Activated CD4-positive, CD25-positive, alpha-beta regulatory T cell treated with anti-CD3 and anti-CD28 coated beads, Interleukin-2, amount 50 U/mL, for 72 hours (primary cell): ENCODE measurements at regions not wholly inside any gene's neighbourhood (a gene's known extent, or its start where the extent isn't known, plus 50 kb on each side); places are given as distances from the start of the nearest gene placed in this dataset.

Experiments used
- DNase-seq: peaks from one replicate; pipeline ENCODE4 v3.0.0; 2021

DNA sequence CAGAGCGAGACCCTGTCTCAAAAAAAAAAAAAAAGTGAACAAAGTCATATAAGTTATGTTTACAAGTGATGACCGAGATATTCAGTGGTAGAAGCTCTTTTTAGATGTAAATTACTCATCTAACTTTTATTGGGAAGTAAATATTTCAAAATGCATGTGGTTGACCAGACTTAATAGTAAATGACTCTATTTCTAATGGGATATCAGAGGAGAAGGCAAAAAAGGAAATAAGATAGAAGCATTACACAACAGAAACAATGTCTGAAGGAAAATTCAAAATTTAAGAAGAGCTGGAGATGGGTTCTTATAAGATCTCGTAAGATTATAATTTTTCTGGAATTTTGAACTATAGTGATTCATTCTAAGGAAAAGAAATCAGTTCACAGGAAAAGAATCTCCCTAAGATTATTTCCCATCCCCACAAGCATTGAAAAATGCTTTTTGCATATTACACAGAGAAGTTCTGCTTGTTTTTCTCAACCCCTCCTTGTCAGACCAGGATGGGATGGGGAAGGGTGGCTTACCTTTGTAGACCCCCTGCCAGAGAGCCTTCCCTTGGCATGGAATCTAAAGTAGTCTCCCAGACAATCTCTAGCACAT, 63.1 kb upstream of the STK38L start:
- DNase-seq: no peak

DNA sequence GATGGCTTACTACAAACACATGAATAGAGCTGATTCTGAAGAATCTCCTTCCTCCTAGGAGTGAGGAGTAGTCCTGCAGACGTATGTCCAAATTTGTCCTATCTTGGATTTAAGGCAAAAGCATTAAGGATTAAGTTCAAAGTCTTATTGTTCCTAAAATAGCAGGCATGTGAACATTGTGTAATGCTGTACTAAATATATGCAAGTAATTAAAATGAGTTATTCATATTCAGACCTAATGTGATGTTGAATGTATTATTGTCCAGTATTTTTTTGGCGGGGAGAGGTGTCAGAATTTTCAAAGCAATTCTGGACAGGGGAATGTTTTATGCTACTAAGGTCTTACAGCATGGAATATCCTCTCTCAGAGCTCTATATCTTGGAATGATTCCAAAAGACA, 60.7 kb upstream of the STK38L start:
- no peak for DNase-seq

DNA sequence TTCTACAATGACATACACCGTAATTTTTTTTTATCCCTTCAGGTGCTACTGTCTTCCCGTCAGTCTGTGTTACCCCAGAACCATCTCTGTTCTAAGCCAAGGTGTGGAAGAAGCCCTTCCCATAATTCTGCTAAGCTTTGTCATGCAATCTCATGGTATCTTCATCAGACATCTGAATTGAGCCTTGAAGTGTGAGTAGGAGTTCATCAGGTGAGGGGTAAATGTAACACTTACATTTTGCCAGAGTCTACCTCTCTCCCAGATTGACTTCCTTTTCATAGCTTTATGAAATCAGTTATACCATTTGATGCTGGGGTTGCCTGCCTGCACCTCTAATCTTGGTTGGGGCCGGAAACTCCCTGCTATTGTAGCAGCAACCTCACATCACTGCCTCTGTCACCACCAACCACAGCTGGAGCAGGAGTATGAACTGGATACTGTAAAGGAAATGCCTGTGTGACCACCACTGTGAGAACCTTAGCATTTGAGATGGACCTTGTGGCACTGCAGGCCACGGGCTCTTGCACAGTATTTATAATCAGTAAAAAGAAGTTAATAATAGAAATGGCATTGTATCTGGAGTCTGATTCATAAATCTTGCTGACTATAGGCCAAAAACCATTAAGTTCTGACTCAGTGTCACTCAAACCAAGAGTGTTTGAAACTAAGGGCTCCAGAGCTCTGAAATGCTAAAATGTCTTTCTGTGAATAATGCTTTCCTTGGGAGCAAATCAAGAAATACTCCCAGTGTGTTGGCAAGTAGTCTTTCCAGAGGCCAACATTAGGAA, 58.7 kb upstream of the STK38L start:
- DNase-seq: no peak

DNA sequence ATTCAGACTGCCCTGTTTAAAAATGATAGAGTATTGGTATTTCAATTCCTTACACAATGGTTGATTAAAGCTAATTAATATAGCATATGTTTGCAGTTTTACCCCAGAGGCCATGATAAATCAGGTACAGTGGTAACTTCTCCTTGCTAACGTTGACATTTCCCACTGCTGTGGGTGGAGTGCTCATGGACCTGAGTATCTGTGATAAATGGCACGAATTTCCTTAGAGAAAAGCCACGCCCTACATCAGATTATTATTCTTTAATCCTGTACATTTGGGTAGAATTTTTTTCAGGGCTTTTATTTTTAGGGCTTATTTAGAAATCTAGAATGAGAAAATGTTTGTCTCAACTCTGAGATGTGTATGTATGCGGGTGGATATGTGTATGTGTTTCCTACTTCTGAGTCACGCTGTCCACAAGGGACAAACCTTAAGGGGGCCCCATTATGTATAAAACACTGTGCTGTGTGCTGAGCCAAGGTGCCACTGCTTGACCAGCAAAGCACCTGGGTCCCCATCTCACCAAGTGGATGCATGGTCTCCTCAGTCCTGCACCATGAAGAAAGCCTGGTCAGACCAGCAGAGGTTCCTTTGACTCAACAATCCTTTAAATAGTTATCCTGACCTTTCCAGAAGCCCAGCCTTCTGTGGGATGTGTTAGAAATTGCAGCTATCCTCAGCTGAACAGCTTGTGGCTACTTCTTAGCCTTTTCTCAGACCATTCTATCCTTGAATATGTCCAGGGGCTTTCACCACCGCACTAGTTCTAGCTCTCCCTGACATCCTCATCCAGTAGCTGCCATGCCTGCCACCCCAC, 57.9 kb upstream of the STK38L start:
- no peak for DNase-seq

DNA sequence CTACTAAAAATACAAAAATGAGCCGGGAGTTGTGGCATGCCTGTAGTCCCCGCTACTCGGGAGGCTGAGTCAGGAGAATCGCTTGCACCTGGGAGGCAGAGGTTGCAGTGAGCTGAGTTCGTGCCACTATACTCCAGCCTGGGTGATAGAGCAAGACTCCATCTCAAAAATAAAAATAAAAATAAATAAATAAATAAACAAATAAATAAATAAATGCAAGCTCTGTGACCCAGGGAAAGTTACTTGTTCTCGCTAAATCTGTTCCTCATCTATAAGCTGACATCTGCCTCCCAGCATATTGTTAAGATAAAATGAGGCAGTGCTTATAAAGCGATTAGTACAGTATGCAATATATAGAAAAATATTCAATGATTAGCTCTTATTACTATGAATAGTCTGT, 56.4 kb upstream of the STK38L start:
- no peak for DNase-seq

DNA sequence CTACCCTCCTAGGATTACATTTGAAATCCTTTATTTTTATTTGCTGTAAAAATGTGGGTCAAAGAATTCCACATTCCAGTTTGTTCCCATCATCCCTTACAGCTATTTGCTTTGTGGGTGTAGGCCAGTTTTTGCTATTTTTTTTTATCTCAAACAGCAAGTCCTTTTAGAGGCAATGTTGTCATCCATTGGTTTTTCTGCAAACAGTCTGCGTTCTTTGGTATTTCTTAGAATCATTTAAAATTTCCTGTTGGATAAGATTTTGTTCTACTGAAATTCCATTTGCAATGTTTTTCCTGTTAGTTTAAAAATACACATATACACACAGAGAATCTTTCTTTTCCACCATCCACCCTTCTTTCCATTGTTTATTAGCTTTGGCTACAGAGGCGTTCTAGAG, 53.3 kb upstream of the STK38L start:
- DNase-seq: no peak

DNA sequence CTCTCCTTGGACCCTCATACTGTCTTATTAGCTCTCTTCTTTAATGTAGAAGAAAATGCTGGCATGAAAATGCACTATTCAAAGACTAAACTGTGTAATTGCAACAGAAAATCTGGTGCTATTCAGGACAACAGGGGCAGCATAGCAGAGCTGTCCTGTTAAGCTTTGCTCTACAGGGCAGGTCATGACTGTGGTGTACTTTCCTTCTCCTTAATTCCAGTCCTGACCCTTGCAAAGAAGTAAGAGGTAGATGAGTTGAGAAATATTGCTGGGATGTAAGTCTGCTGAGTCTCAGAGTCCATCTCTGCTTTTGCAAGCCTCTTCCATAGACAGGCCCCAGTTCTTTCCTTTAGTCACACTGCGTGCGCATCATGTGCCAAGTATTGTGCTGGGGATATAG, 52.6 kb upstream of the STK38L start:
- no peak for DNase-seq

DNA sequence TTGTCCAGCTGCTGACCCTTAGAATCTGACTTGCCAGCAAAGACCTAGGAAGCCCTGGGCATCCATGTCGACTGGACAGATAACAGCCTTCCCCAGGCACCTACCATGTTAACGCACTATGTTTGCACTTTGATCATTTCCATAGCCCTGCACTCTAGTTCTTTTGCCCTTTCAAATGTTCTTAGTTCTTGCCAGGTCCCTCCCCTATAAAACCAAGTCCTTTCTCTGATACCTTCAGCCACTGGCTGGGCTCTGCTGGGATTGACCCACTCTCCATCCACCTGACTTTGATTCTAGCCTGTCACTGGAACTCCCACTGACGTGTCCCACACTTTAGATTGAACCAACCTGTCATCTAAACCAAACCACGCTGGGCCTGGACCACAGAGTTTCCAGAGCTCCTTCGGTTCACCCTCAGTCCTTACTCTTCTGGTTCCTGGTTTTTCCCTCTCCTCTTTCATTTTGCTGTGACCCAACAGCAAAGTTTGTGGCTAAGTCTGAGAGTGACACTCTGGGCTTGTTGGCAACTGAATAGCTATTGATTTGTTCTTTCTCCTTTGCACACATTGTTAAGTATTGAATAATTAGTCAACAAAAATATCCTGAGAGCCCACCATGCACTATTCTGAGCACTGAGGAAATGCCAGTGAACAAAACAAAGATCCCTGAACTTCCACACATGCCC, 51.8 kb upstream of the STK38L start:
- DNase-seq: no peak

DNA sequence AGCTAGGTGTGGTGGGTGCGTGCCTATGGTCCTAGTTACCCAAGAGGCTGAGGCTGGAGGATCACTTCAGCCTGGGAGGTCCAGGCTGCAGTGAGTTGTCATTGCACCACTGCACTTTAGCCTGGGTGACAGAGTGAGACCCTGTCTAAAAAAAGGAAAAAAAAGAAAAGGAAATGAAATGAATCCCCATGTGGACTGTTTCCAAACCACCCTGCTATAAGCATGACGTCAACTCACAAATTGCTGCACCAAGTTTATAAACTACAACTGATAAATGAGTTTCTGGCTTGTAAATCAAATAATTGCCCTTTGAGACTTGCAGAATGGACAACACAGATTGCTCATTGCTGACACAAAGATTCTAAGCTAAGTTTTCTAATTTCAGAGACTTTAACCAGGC, 51.0 kb upstream of the STK38L start:
- no peak for DNase-seq

DNA sequence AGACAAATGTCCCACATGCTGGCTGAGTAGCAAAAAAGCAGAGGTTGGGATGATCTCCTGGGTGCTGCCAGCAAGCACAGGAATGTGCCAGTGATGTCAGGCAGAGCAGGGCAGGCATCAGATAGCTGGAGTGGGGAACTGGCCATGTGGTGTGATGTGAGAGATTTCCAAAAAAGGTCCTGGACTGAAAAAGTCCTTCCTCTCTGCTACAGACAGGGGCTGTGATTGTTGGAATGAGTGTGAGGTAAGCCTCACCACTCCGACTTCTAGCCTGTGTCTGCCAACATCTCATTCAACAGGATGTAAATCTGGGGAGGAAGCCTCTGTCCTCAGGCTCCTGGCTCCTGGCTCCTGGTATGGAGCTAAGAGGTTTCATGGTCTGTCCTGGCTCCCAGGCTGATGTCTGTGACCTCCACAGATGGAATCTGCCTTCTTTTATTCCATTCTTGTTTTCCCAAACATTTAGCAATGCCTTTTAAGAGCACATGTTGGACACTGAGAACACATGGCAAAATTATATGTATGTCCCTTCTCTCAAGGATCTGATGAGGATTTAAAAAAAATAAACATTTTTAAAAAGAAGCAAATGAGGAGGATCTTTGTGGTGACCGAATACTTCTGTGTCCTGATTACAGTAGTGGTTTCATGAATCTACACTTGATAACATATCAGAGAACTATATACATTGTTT, 50.1 kb upstream of the STK38L start:
- no peak for DNase-seq
